ENCODE measurements at regions not wholly inside any gene's neighbourhood (a gene's known extent, or its start where the extent isn't known, plus 50 kb on each side); places are given as distances from the start of the nearest gene placed in this dataset.

GRCh38 chr3:159258934-159259333 lies 457.1 kb downstream of the MFSD1 start:
- TF ChIP-seq CTCF (conservative IDR thresholded peaks at IDR 0.05 in 1 of 2, IDR thresholded peaks at IDR 0.05 in 1 of 2; ENCODE audit: low read depth in 1 of 2, low read length in 2 of 2) (no peak), EZH2 (IDR thresholded peaks at IDR 0.05; ENCODE audit: low read length, missing control alignments) (no peak)
